ENCODE measurements at regions not wholly inside any gene's neighbourhood (a gene's known extent, or its start where the extent isn't known, plus 50 kb on each side); places are given as distances from the start of the nearest gene placed in this dataset.

DNA sequence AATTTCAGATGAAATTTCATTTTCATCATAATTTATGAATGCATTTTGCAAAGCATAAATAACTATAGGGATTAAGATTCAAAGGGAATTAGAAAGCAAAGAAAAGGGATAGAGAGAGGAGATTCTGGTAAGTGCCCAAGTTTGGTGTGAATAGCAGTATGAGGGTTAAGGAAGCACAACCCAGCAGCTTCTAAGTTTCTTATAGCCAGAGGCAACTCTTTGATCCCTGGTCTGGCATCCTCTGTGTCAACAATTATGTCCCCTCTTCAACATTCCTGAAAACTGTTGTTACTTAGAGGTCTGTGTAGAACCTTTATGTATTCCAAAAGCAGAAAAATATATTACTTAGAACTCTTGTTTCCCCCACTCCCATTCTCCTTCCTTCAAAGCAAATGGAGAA is 171.6 kb upstream of the SATB2 start:
- DNase-seq (ENCODE audit: low read depth, low spot score): no peak

DNA sequence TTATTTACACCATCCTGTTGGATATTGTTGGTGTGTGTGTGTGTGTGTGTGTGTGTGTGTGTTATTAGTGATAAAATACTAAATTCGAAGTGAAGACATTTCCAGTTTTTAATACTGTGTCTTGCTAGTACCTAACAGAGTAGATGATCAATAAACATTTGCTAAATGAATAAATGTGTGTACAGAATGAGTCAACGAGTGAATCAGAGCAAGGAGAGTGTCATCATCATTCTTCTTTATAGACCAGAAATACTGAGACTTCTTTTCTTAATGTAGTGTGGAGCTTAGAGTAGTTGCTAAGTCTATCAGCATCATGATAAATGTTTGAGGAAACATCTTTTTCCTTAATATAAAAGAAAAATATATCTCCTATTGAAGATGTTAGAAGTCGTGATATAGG is 169.7 kb upstream of the SATB2 start:
- DNase-seq (ENCODE audit: low read depth, low spot score): no peak

GRCh38 chr2:199624958-199625357 is 167.2 kb upstream of the SATB2 start:
- no peak for DNase-seq (ENCODE audit: low read depth, low spot score)

- no peak for DNase-seq (ENCODE audit: low read depth, low spot score)
Observed at GRCh38 chr2:199612509-199613130, 154.9 kb upstream of the SATB2 start.

DNA sequence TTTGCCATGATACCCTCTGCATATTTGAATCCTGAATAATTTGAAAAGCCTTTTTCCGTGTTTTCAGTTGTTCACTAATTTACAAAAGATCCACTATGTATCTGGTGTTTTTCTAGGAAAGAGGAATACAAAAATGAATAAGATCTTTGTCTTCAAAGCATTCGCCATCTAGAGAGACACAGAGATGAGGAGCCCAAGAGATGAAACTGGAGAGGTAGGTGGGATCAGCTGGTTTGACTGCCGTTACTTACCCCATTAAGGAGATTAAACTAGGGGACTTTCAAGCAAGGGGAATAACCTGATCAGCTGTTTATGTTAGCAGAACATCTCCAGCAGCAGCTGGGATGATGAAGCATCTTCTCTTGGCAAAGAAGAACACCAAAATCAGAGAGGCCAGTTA is 150.2 kb upstream of the SATB2 start:
- DNase-seq (ENCODE audit: low read depth, low spot score): no peak

GRCh38 chr2:199606193-199606780 is 148.5 kb upstream of the SATB2 start:
- DNase-seq (ENCODE audit: low read depth, low spot score): no peak

GRCh38 chr2:199603721-199604291 is 146.1 kb upstream of the SATB2 start:
- DNase-seq (ENCODE audit: low read depth, low spot score): no peak

DNA sequence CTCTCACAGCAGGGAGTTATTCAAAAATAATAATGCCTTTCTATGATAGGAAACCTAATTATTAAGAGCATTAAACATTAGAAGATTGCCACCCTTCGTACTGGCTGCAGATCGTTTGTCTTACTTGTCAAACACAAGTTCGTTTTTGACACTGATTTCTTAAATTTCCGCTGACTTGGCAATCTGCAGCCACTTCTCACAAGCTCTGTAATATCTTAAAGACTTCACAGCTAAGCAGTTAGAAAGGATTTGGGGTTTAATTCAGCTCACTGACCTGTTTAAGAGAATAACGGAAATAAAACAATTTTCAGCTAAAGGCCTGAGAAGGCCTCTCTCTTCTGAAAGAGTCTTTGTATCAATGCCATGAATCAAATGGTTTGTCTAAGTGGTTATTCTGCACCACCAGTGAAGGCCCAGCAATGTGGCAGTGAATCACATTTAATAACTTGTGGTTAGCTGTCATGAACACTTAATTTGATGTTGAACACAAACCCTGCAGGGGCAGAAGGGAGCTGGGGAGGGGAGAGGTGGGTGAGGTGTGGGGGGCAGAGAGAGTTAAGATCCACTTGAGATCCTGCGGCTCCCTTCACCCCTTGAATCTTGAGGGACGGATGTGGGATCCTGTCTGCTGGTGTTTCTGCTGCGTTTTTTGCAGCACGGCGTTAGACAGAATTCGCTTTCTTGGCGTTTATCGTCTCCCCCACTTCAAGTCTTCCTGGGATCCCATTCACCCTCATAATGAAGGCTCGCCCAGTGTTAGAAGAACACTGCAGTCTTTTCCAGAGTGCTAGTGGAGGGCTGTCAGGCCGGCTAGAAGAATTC is 145.4 kb upstream of the SATB2 start:
- DNase-seq (ENCODE audit: low read depth, low spot score): no peak

- no peak for DNase-seq (ENCODE audit: low read depth, low spot score)
Observed at GRCh38 chr2:199602271-199602895, 144.6 kb upstream of the SATB2 start.

DNA sequence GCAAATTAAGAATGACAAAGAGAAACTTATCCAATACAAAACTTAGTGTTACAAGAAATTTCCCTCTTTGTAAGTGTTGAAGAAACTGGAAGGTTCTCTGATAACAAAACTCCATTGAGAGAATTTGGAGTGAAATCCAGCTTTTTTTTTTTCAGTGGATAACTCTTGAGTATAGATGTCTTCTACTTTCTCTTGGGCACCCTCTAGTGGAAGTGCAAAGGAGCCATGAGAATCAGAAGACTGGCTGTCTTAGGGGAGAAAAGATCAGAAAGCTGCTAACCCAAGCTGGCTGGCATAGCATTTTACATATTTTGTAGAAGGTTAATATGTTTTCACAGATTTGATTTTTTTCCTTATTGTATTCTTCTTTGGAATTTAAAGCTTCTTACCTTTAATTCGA is 138.8 kb upstream of the SATB2 start:
- no peak for DNase-seq (ENCODE audit: low read depth, low spot score)

- DNase-seq (ENCODE audit: low read depth, low spot score): no peak
Observed at GRCh38 chr2:199594443-199594842, 136.7 kb upstream of the SATB2 start.

DNA sequence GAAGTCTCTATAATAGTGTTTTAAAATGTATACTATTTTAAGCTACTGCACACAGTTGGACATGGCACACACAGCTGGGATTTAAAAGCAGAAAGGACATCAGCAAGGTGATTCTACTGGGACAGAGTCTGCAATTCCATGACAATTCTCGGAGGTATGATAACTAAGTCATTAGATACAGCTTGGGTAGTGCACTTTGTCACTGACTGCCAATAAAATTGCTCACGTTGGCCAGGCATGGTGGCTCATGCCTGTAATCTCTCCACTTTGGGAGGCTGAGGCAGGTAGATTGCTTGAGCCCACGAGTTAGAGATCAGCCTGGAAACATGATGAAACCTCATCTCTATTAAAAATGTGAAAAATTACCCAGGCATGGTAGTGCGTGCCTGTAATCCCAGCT is 134.1 kb upstream of the SATB2 start:
- DNase-seq (ENCODE audit: low read depth, low spot score): no peak

- no peak for DNase-seq (ENCODE audit: low read depth, low spot score)
Observed at GRCh38 chr2:199590321-199591203, 132.8 kb upstream of the SATB2 start.

- no peak for DNase-seq (ENCODE audit: low read depth, low spot score)
Observed at GRCh38 chr2:199589306-199589705, 131.6 kb upstream of the SATB2 start.

DNA sequence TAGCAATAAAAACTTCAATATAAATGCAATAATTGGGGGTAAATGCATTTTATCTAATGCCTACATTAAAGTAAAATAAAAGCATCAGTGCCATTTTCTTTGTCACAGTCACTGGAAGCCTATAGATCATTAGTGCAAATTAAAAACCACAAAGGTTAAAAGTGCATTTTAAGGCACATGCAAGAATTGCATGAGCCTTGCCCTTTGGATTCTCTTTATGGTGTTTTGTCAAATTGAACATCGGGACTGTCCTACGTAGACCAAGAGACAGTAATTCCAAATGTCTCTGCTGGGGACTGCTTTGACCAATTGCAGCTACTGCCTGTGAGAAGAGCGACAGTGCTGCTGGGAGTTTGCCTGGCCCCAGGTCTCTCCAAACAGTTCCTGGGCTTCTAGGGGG is 130.3 kb upstream of the SATB2 start:
- DNase-seq (ENCODE audit: low read depth, low spot score): no peak

DNA sequence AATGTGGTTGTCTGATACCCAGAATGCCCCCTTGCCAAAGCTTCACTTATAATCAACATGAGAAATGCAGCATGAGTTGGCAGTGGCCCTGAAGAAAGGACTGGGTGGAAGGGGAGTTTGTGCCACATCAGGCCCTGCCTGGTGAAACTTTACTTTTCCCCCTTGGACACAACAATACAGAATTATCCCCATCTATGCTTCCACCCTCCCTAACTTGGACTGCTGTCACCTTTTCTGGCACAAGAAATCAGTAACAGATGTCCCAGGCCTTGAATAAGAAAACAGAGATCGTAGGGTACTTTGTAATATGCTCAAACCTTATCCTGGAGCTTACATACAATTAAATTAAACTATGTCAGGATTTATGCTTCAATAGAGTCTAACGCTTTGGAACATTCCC is 128.9 kb upstream of the SATB2 start:
- no peak for DNase-seq (ENCODE audit: low read depth, low spot score)

- no peak for DNase-seq (ENCODE audit: low read depth, low spot score)
Observed at GRCh38 chr2:199583676-199584075, 125.9 kb upstream of the SATB2 start.

- DNase-seq (ENCODE audit: low read depth, low spot score): no peak
Observed at GRCh38 chr2:199581935-199582360, 124.2 kb upstream of the SATB2 start.

DNA sequence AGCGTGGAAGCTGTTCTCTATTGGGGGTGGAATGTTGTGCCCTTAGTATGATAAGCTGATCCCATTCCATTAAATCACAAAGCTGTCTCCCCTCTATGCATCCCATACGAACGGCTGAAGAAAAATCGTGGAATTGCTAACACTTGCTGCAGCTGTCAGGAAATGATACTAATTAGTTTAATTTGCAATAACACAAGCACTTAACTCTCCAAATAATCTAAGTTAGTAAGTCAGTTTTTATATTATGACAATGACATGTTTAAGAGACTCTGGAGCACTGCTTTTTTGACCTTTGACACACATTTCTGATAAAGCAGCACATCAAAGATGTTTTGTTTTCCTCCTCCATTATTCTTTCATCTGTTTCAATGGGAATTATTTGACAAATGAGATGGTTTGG is 123.7 kb upstream of the SATB2 start:
- no peak for DNase-seq (ENCODE audit: low read depth, low spot score)

- DNase-seq (ENCODE audit: low read depth, low spot score): no peak
Observed at GRCh38 chr2:199575416-199575815, 117.7 kb upstream of the SATB2 start.

DNA sequence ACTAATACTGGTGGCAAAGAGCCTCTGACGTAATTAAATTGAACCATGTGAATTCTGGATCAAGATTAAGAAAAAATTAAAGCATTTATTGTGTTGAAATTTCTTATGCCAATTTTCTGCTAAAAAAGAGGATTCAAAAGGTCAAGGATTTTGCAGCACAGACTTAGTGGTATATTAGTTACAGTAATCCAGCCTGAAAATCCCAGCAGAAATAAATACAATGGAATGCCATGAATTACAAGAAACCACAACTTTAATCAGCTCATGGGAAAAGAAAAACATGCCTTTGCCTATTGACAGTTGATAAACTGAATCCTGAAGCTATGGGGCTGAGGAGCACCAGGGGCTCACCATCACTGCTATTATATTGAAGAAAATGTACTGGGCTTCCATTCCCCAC is 114.8 kb upstream of the SATB2 start:
- DNase-seq (ENCODE audit: low read depth, low spot score): no peak

Data from iPS DF 19.7 (cell line).